K562 (cell line): ENCODE measurements at regions not wholly inside any gene's neighbourhood (a gene's known extent, or its start where the extent isn't known, plus 50 kb on each side); places are given as distances from the start of the nearest gene placed in this dataset.

Source experiments
- FOXP1 ChIP-seq: sonication (generic); formaldehyde crosslinking; IDR thresholded peaks from 2 replicates; pipeline ENCODE4 v1.8.0; 2022; ENCODE audit warnings: mild to moderate bottlenecking, missing genetic modification reagents
- IRF9 ChIP-seq: fragments of 450-650 bp; IDR thresholded peaks from 2 replicates; pipeline ENCODE4 v1.6.1; 2016; ENCODE audit warnings: missing biosample characterization, missing genetic modification characterization
- JUNB ChIP-seq: fragments of 450-650 bp; formaldehyde crosslinking; conservative IDR thresholded peaks from 2 replicates; pipeline ENCODE4 v1.4.0; 2020; ENCODE audit warnings: mild to moderate bottlenecking
- MLLT1 ChIP-seq, 2 experiments: fragments of 450-650 bp; IDR thresholded peaks; 2 replicates each; pipeline ENCODE4 v1.6.1; 2016
- MXD1 ChIP-seq: fragments of 250-450 bp; sonication (Bioruptor Pico); IDR thresholded peaks from 2 replicates; pipeline ENCODE4 v1.8.0; 2021; ENCODE audit warnings: borderline replicate concordance, mild to moderate bottlenecking, moderate library complexity; ENCODE audit not compliant: poor library complexity, severe bottlenecking
- POLR2A ChIP-seq: fragments of 450-650 bp; conservative IDR thresholded peaks from 2 replicates; pipeline ENCODE4 v1.6.1; 2016
- PRDM10 ChIP-seq: fragments of 450-650 bp; IDR thresholded peaks from 2 replicates; pipeline ENCODE4 v1.6.1; 2018; ENCODE audit not compliant: partially characterized antibody
- RFX5 ChIP-seq: IDR thresholded peaks from 2 replicates; pipeline ENCODE4 v1.6.1; 2011; ENCODE audit warnings: low read depth, mild to moderate bottlenecking, improper control_type of control experiment, low read length
- SPI1 ChIP-seq: IDR thresholded peaks from 2 replicates; pipeline ENCODE4 v1.6.1; 2011; ENCODE audit warnings: low read depth, low read length, control low read depth, borderline replicate concordance
- TAF1 ChIP-seq: IDR thresholded peaks from 2 replicates; pipeline ENCODE4 v1.6.1; 2011; ENCODE audit warnings: mild to moderate bottlenecking, low read length, moderate library complexity; ENCODE audit not compliant: insufficient read depth, control insufficient read depth, severe bottlenecking; ENCODE audit errors: extremely low read depth
- U2AF2 ChIP-seq: fragments of 200-400 bp; formaldehyde crosslinking; optimal IDR thresholded peaks from 2 replicates; pipeline ENCODE3; 2017; ENCODE audit warnings: low read depth, mild to moderate bottlenecking, low read length
- ZNF253 ChIP-seq: fragments of 250-450 bp; sonication (Bioruptor Pico); conservative IDR thresholded peaks from 2 replicates; pipeline ENCODE4 v1.6.1; 2021; ENCODE audit warnings: mild to moderate bottlenecking

GRCh38 chr20:53728359-53728758 lies 134.7 kb upstream of the ZNF217 start:
- TF ChIP-seq JUNB (no peak), MLLT1 (IDR thresholded peaks at IDR 0.05) (no peak), PRDM10 (no peak), U2AF2 (no peak), TAF1 (no peak), MXD1 (CRISPR knock-in tag) (no peak), SPI1 (no peak), IRF9 (tag) (no peak), POLR2A (no peak), FOXP1 (no peak), RFX5 (no peak), ZNF253 (CRISPR knock-in tag) (no peak)
